GM23338 (cell line): ENCODE measurements at regions not wholly inside any gene's neighbourhood (a gene's known extent, or its start where the extent isn't known, plus 50 kb on each side); places are given as distances from the start of the nearest gene placed in this dataset.

Experiments used
- ATAC-seq: fragments of 200-7000 bp; cut with Tn5 transposase; 3 replicates; pipeline ENCODE4 v1.9.1; 2020
- DNase-seq: peaks from one replicate; pipeline ENCODE4 v3.0.0-alpha.2; 2015; ENCODE audit warnings: low spot score
- H2AFZ ChIP-seq: fragments of 200-600 bp; sonication (generic); 2 replicates; pipeline ENCODE4 v1.8.0; 2016; ENCODE audit warnings: antibody characterized with exemption, mild to moderate bottlenecking, moderate library complexity
- H3F3A ChIP-seq: fragments of 200-600 bp; sonication (generic); replicated peaks from 2 replicates; pipeline ENCODE4 v1.8.0; 2017; ENCODE audit warnings: antibody characterized with exemption, mixed run types, low read depth
- H3K27ac ChIP-seq: fragments of 200-600 bp; sonication (generic); 2 replicates; pipeline ENCODE4 v1.6.1; 2016; ENCODE audit warnings: low read depth
- H3K27me3 ChIP-seq: fragments of 200-600 bp; sonication (generic); 2 replicates; pipeline ENCODE4 v1.8.0; 2016; ENCODE audit warnings: mild to moderate bottlenecking, mixed run types, moderate library complexity; ENCODE audit not compliant: insufficient read depth
- H3K36me3 ChIP-seq: fragments of 200-600 bp; sonication (generic); 2 replicates; pipeline ENCODE4 v1.8.0; 2016; ENCODE audit warnings: mild to moderate bottlenecking; ENCODE audit not compliant: insufficient read depth
- H3K4me1 ChIP-seq: fragments of 200-600 bp; sonication (generic); 2 replicates; pipeline ENCODE4 v1.8.0; 2016; ENCODE audit warnings: mild to moderate bottlenecking, moderate library complexity; ENCODE audit not compliant: insufficient read depth
- H3K4me2 ChIP-seq: fragments of 200-600 bp; sonication (generic); 2 replicates; pipeline ENCODE4 v1.7.1; 2017; ENCODE audit warnings: mixed run types
- H3K4me3 ChIP-seq: fragments of 200-600 bp; sonication (generic); 2 replicates; pipeline ENCODE4 v1.6.1; 2016; ENCODE audit warnings: mixed run types
- H3K79me2 ChIP-seq: fragments of 200-600 bp; sonication (generic); replicated peaks from 2 replicates; pipeline ENCODE4 v1.8.0; 2017; ENCODE audit warnings: mild to moderate bottlenecking; ENCODE audit not compliant: insufficient read depth
- H3K9me2 ChIP-seq: fragments of 200-600 bp; sonication (generic); 2 replicates; pipeline ENCODE4 v1.8.0; 2017; ENCODE audit not compliant: insufficient read depth
- H4K20me1 ChIP-seq: fragments of 200-600 bp; sonication (generic); replicated peaks from 2 replicates; pipeline ENCODE4 v1.8.0; 2017; ENCODE audit warnings: mild to moderate bottlenecking; ENCODE audit not compliant: insufficient read depth
- H3K27ac Mint-ChIP-seq: 2 replicates; pipeline ENCODE4 v1.8.0; 2020; ENCODE audit warnings: inconsistent platforms, mild to moderate bottlenecking, moderate library complexity, mixed read lengths
- H3K27me3 Mint-ChIP-seq: 3 replicates; pipeline ENCODE4 v1.8.0; 2022; ENCODE audit warnings: low read depth, mild to moderate bottlenecking, moderate library complexity, mixed read lengths, inconsistent platforms; ENCODE audit not compliant: insufficient read depth, poor library complexity
- H3K36me3 Mint-ChIP-seq: 3 replicates; pipeline ENCODE4 v1.8.0; 2021; ENCODE audit warnings: low read depth, mild to moderate bottlenecking, inconsistent platforms, moderate library complexity, mixed read lengths
- H3K4me1 Mint-ChIP-seq: 3 replicates; pipeline ENCODE4 v1.8.0; 2020; ENCODE audit warnings: mild to moderate bottlenecking, inconsistent platforms, mixed read lengths
- H3K4me3 Mint-ChIP-seq: 3 replicates; pipeline ENCODE4 v1.8.0; 2021; ENCODE audit warnings: moderate library complexity, mild to moderate bottlenecking, inconsistent platforms, mixed read lengths
- H3K9me3 Mint-ChIP-seq: 3 replicates; pipeline ENCODE4 v1.8.0; 2020; ENCODE audit warnings: moderate library complexity, mild to moderate bottlenecking, inconsistent platforms, mixed read lengths
- CTCF ChIP-seq, 2 experiments: fragments of 200-600 bp in 1 of 2; sonication (generic) in 1 of 2; conservative IDR thresholded peaks; 2 replicates each; pipeline versions ENCODE4 v1.5.1 to v1.6.1; 2016 to 2017; ENCODE audit warnings: antibody characterized with exemption in 2 of 2, low read depth in 2 of 2, mild to moderate bottlenecking in 2 of 2, moderate library complexity in 1 of 2
- ETS1 ChIP-seq: IDR thresholded peaks from 2 replicates; pipeline ENCODE4 v1.6.1; 2016; ENCODE audit warnings: antibody characterized with exemption
- EZH2 ChIP-seq: fragments of 200-600 bp; sonication (generic); IDR thresholded peaks from one replicate; pipeline ENCODE4 v1.8.0; 2017; ENCODE audit warnings: antibody characterized with exemption, mild to moderate bottlenecking, low read depth; ENCODE audit not compliant: unreplicated experiment
- EZH2phosphoT487 ChIP-seq: fragments of 200-600 bp; sonication (generic); IDR thresholded peaks from one replicate; pipeline ENCODE4 v1.8.1; 2018; ENCODE audit warnings: antibody characterized with exemption; ENCODE audit not compliant: unreplicated experiment
- JUNB ChIP-seq: IDR thresholded peaks from one replicate; pipeline ENCODE4 v1.6.1; 2016; ENCODE audit warnings: antibody characterized with exemption; ENCODE audit not compliant: unreplicated experiment
- POLR2AphosphoS5 ChIP-seq: IDR thresholded peaks from 2 replicates; pipeline ENCODE4 v1.6.1; 2016; ENCODE audit warnings: antibody characterized with exemption, low read depth
- ZNF331 ChIP-seq: fragments of 250-450 bp; sonication (Bioruptor Pico); IDR thresholded peaks from 2 replicates; pipeline ENCODE4 v1.5.0; 2020; ENCODE audit warnings: low read depth, mild to moderate bottlenecking, moderate library complexity
- ZNF462 ChIP-seq: fragments of 250-450 bp; sonication (Bioruptor Pico); IDR thresholded peaks from 2 replicates; pipeline ENCODE4 v1.5.0; 2020; ENCODE audit warnings: mild to moderate bottlenecking, moderate library complexity

- no peak for TF ChIP-seq ZNF462
- no peak for TF ChIP-seq EZH2phosphoT487
- no peak for TF ChIP-seq JUNB
Observed at GRCh38 chr16:86296256-86296655, 214.1 kb upstream of the FOXF1 start (continued).

- H3K9me3 Mint-ChIP-seq = no peaks in the 10 kb centered on the region
- no peak overlapping the region for H3K27ac Mint-ChIP-seq
- ATAC-seq (no peak), DNase-seq (no peak)
- peaks cover 29% of the 10 kb centered on the region for H3K27me3 Mint-ChIP-seq
- Histone ChIP-seq H3K36me3 (no peaks in the 10 kb centered on the region), H3K9me2 (no peaks in the 10 kb centered on the region; the same call in 1 of the 2 replicates), H3K27ac (no peak overlapping the region), H3K27me3 (0 out of 2 replicates have a peak, but pooled peaks cover 4% of the 10 kb centered on the region), H2AFZ (no peak overlapping the region), H3K4me1 (peaks cover 11% of the 10 kb centered on the region), H3F3A (no peaks in the 10 kb centered on the region), H3K79me2 (no peaks in the 10 kb centered on the region), H3K4me2 (no peak overlapping the region), H3K4me3 (no peak overlapping the region), H4K20me1 (no peaks in the 10 kb centered on the region)
- no peaks in the 10 kb centered on the region for H3K36me3 Mint-ChIP-seq
- H3K4me3 Mint-ChIP-seq = no peak overlapping the region
- H3K4me1 Mint-ChIP-seq = peaks cover 35% of the 10 kb centered on the region
- TF ChIP-seq EZH2 (no peak), CTCF (conservative IDR thresholded peaks at IDR 0.05; ENCODE audit: low read depth in 2 of 2) (no peak), POLR2AphosphoS5 (no peak), ZNF331 (no peak), ETS1 (no peak)
Observed at GRCh38 chr16:86297391-86297790, 212.9 kb upstream of the FOXF1 start.
